ENCODE measurements at regions not wholly inside any gene's neighbourhood (a gene's known extent, or its start where the extent isn't known, plus 50 kb on each side); places are given as distances from the start of the nearest gene placed in this dataset.
"Not testable (repeated sequence)": the region's sequence is repeated elsewhere in the genome, so short reads cannot be mapped to it uniquely, and the experiment has no call there.

DNA sequence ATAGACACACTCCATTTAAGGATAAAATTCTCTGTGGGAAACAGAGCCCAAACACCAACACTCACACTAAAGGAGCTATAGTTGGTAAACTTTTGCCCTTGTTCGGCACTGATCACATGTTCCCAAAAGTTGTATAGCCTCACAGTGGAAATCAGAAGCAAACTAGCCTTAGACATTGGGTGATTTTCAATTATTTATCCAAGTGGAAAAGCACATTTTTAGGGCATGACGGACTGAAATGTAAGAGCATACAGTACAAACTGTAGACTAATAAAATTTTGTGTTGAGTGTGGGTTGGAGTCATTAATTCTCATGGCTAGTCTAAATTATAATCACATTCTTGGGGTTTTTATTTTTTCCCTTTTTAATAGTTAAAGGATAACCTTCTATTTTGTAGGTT is 202.4 kb downstream of the MOXD1 start:
- no peak for DNase-seq

DNA sequence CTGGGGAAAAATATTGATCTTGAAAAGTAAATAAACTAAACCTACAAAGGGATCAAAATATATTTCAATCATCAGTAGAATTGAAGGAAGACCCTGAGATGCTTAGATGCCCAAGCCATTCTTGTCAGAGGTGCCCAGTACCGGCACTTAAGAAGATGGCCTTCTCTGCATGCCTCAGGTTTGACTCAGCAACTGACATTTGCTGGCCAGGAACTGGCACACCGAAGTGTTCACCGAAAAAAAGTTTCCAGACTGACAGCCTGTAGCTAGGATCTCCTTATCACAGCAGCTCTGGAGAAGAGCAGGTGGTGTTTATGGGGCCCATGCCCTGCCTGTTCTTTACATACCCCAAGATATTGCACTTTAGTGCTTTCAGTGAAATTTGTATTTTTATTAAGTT is 203.2 kb downstream of the MOXD1 start:
- no peak for DNase-seq

- DNase-seq = no peak
Observed at GRCh38 chr6:132194529-132194928, 206.7 kb downstream of the MOXD1 start.

DNA sequence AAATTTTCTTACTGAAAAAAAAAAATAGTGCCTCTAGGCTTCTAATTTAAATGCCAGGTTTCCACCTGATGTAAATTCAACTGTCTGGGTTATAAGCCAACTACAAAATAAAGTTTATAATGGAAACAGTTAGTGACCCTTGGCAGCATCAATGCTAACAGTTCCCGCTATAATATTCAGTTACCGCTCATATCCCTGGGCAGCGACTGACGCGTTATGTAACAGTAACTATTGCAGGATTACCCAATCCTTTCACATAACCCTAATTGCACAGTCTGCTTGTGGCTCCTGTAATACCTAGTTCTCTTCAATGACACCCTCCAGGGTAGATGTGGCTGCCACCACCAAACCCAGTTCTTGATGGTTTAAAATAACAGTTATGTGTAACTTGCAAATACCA is 208.6 kb downstream of the MOXD1 start:
- peak in 1 of 3 donors; percentile 8 for DNase-seq

DNA sequence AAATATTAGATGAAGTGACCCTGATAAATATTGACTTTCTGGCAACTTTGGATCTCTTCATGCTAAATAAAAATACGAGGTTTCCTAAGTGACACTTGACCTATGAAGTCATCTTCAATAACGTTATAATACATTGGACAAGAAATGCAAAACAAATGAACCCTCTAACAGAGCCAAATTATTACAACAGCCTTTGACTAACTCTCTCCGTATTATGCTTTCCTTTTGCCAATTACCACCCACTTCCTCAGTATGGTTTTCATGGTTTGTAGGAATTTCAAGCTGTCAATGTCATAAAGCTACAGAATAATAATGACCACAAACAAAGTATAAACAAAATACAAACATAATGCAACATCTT is 210.5 kb downstream of the MOXD1 start:
- DNase-seq = no peak

DNA sequence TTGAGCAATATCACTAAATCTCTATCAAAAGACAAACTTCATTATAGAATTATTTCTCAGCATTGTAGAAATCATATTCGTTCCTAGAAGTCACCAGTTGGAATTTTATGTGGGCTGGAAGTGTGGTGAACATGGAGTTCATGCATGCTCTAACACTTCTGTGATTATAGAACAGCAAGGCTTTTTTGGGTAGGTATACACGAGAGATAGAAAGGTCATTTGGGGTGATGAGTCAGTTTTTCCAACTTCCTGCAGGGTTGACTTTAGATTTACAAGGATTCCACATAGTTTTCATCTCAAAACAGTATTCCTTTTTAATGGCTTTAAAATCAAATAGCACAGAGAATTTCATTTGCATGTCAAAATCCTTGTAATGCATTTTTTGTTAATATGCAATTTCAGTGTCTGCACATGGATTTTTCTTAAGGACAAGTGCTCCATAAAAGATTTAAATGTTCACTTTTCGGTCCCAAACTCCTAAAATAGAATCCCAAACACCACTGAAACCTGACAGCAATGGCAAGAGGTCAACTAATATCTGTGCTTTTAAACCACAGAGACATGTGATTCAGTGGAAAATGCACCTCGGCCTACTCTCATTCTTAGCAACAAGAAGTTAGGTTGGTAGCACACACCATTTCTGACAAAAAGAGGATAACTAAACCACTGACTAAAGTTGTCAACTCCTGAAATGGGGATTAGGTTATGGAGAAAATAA is 211.0 kb downstream of the MOXD1 start:
- no peak for DNase-seq

- peak; percentile 14 to 58 (median 57) for DNase-seq
Observed at GRCh38 chr6:132188556-132189264, 212.6 kb downstream of the MOXD1 start.

DNA sequence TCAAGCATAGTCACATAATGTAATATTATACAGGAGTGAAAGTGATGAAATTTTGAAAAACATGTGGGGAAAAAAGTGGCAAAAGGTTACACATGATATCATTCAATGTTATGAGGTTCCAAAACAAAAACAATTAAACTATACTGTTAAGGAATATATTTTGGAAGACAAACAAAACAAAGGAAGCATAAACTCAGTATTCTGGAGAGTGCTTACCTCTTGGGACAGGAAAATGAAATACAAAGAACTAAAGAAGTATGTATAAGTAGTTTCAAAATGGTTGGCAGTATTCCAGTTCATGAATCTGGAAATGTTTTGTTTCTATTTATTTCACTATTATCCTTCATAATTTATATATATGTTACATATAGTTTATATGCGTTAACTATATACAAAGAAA is 213.5 kb downstream of the MOXD1 start:
- no peak for DNase-seq

DNA sequence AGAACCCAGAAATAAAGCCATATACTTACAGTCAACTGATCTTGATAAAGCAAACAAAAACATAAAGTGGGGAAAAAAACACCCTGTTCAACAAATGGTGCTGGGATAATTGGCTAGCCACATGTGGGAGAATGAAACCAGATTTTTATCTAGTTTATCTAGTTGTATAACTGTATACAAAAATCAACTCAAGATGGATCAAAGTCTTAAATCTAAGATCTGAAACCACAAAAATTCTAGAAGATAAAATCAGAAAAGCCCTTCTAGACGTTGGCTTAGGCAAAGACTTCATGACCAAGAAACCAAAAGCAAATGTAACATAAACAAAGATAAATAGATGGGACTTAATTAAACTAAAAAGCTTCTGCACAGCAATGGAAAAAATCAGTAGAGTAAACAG is 216.3 kb downstream of the MOXD1 start:
- DNase-seq = not testable (repeated sequence)

DNA sequence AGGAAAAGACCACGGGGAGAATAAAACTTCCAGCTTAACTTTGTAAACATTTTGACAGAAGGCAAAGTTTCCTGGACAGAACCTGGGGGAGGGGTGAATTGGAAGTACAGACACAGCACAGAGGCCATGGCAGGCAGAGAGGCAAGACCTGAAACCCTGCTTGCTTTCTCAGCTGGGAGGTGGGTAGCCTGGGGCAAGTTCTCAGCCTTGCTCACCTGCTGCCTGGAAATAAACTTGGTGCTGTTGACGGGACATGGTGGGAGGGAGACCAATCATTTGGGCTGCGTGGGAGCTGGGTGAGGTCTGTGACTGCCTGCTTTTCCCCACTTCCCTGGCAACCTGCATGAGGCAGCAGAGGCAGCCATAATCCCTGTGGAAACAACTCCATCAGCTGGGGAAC is 221.3 kb downstream of the MOXD1 start:
- DNase-seq = no peak

- no peak for DNase-seq
Observed at GRCh38 chr6:132174919-132175318, 223.7 kb upstream of the CCN2 start.

DNA sequence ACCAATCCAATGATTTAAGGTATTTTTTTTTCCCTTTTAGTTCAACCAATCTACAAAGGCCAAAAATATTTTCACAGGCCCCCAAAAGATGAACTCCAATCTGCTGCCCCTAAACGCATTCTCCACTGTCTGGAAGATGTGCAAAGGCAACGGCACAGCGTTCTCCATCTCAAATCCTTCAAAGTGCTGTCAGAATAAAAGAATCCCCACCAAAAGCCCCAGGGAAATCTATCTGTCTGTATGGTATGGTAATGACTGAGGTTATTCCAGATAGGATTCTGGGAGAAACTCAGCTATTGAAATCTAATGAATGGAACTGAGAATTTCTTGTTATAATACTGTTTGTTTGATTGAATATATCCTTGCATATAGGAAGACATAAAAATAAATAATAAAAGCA is 217.8 kb upstream of the CCN2 start:
- no peak for DNase-seq

- DNase-seq = no peak
Observed at GRCh38 chr6:132167929-132168892, 217.0 kb upstream of the CCN2 start.

DNA sequence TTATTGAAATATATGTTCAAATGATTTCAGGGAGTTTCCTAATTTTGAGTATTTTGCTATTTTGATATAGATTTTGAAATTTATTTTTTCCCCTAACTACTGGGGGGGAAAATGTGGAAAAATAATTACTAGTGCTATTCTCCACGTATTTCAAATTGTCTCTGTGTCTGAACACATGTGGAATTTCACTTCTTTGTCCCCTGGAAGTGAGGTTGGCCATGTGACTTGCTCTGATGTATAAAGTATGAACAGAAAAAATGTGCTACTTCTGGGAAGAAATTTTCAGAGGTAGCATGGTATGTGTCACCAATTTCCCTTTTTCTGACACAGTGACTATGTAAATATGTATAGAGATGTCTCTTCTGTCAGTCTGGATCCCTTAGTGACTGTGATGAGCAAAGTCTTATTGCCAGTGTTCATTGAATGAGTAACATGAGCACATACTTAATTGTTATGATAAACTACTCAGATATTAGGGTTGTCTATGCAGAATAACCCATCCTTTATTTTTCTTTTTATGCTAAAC is 215.4 kb upstream of the CCN2 start:
- no peak for DNase-seq

DNA sequence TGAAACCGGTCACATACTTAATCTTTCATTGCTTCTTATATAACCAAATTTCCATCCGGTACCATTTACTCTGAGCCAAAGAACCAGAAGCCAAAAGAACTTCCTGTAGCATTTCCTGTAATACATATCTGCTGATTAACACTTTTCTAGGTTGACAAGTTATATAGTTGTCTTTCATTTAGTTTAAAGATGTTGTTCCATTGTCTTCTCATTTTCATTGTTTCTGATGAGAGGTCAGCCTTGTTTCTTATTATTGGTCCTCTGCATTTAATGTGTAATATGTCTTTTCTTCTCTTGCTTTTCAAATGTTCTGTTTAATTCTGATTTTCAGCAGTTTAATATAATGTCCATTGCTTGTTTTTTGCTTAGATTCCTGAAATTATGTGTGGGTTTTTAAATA is 214.5 kb upstream of the CCN2 start:
- no peak for DNase-seq

DNA sequence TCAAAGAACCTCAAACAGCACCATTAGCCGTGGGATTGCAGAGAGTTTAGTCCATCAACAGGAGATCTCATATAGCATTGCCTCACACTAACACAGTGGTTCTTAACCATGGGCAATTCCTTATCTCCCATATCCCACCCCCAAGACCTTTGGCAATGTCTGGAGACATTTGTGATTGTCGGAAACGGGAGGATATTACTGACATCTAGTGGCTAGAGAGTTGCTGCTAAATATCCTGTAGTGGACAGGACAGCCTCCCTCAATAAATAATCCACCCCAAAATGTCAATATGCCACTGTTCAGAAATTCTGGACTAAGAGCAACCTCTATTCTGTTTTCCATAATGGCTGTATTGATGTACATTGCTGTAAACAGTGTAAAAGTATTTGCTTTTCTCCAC is 210.1 kb upstream of the CCN2 start:
- peak in 2 of 3 donors; percentile 15 to 25 for DNase-seq

GRCh38 chr6:132153221-132153898 is 202.2 kb upstream of the CCN2 start:
- no peak for DNase-seq

DNA sequence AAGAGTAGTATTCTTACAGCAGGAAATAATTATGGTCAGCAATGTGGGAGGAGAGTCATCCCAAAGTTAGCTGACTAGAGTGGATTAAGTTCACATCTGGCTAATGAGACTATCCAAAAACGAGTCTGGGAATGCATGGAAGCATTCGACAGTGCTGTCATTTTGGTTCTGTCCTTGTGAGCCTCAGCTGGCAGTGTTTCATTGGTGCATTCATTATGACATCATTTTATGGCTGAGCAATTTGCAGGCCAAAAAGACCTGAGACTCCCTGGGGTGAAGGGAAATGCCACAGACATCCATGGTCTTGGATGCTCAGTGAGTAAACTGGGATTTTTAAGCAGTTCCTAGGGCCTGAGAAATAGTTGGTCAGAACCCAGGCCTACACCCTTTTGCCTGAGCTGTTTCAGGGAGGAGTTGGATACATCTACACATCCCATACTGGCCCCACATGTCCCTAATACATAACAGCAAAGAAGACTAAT is 196.4 kb upstream of the CCN2 start:
- no peak for DNase-seq

DNA sequence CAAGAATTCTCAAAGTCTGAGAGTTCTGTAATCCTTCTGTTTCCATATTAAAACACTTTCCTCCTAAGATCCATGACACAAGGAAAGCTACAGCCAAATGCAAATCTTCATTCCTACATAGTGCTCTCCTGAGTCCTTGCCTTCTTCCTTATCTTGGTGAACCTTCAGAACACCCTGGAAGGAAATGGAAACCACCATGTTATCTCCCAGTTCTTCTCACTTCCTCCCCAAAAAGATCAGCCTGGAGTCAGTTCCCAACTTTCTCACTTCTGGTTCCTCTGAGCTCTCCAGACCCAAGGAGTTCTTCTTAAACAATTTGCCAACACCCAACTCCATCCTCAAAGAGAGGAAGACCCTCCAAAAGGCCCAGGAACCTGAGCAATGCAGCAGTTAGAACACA is 193.3 kb upstream of the CCN2 start:
- DNase-seq = no peak

DNA sequence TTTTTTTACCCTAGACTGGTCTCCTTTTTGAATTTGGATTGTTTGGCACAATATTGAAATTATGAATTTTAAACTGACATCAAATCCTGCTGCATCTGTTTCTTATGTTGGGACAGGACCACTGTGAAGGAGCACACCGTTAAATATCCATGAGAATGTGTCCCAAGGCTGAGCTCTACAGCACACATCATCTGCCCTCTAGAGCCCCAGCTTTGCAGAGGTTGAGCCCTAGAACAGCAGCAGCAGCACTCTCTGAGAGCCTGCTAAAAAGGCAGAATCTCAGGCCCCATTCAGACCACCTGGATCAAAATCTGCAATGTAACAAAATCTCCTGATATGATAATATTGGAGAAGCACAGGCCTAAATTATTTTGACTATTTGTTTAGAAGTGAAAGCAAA is 192.1 kb upstream of the CCN2 start:
- no peak for DNase-seq

DNA sequence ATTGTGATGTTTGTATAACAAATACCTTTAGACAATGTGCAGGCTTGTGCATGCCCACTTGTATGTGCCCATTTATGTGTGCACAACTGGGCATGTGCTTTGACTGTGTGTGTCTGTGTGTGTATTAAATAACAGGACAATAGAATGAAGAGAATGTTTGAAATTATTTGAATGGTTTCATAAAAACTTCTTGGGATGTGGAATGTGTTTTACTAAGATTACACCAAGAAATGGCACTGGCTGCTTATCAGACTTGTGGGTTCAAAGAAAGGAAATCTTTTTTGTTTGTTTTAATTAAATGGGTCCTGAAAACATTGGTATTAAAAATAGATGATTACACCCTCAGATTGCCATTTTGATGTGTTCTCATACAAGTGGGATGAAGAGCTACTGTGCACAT is 191.6 kb upstream of the CCN2 start:
- DNase-seq = no peak

DNA sequence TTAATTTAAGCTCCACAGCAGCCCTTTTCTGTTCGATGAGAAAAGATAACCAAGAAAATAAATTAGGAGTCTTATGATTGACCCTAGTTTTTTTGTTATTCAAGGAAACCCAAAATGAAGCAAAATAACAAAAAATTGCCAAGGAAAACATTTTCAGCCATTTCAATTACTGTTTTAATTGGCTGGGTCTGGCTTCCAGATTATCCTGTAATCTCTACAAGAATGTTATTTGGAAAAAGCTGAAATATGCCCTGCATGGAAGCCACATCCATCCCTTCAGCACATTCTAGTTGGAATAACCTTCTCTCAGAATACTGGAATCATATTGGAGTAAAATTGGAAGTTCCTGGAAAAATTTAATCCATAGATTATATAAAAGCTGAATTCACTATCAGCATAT is 191.1 kb upstream of the CCN2 start:
- DNase-seq = no peak

- DNase-seq = no peak
Observed at GRCh38 chr6:132140189-132140588, 189.0 kb upstream of the CCN2 start.
